Endodermal cell (in vitro differentiated cells): ENCODE measurements at regions not wholly inside any gene's neighbourhood (a gene's known extent, or its start where the extent isn't known, plus 50 kb on each side); places are given as distances from the start of the nearest gene placed in this dataset.

Experiments used
- DNase-seq: peaks from one replicate; pipeline ENCODE4 v3.0.0-alpha.2; 2017
- H3K27ac ChIP-seq: 2 replicates; pipeline ENCODE4 v1.5.1; 2013; ENCODE audit warnings: mild to moderate bottlenecking, low read depth, low read length, moderate library complexity
- H3K27me3 ChIP-seq: 2 replicates; pipeline ENCODE4 v1.6.1; 2013; ENCODE audit warnings: mild to moderate bottlenecking, low read length, moderate library complexity; ENCODE audit not compliant: insufficient read depth, control insufficient read depth, poor library complexity, severe bottlenecking
- H3K36me3 ChIP-seq: 2 replicates; pipeline ENCODE4 v1.7.0; 2013; ENCODE audit warnings: mild to moderate bottlenecking, low read length, moderate library complexity; ENCODE audit not compliant: control insufficient read depth, insufficient read depth
- H3K4me1 ChIP-seq: one replicate; pipeline ENCODE4 v1.7.0; 2013; ENCODE audit warnings: low read length; ENCODE audit not compliant: control insufficient read depth, insufficient read depth
- H3K4me3 ChIP-seq: 2 replicates; pipeline ENCODE4 v1.5.1; 2013; ENCODE audit warnings: mild to moderate bottlenecking, low read length, moderate library complexity
- H3K9ac ChIP-seq: 2 replicates; pipeline ENCODE4 v1.6.1; 2013; ENCODE audit warnings: mild to moderate bottlenecking, low read length, moderate library complexity; ENCODE audit not compliant: poor library complexity, severe bottlenecking; ENCODE audit errors: extremely low read depth
- H3K9me3 ChIP-seq: 2 replicates; pipeline ENCODE4 v1.6.1; 2013; ENCODE audit warnings: mild to moderate bottlenecking, low read length, moderate library complexity; ENCODE audit not compliant: control insufficient read depth
- H3K27ac Mint-ChIP-seq: 2 replicates; pipeline ENCODE4 v1.8.0; 2020; ENCODE audit warnings: mixed read lengths
- H3K27me3 Mint-ChIP-seq: 2 replicates; pipeline ENCODE4 v1.8.0; 2021; ENCODE audit warnings: mild to moderate bottlenecking, mixed read lengths; ENCODE audit not compliant: insufficient read depth
- H3K36me3 Mint-ChIP-seq: 2 replicates; pipeline ENCODE4 v1.8.0; 2020; ENCODE audit warnings: low read depth, mixed read lengths
- H3K4me1 Mint-ChIP-seq: 2 replicates; pipeline ENCODE4 v1.8.0; 2020; ENCODE audit warnings: mixed read lengths
- H3K4me3 Mint-ChIP-seq: 2 replicates; pipeline ENCODE4 v1.8.0; 2020; ENCODE audit warnings: mild to moderate bottlenecking, moderate library complexity, mixed read lengths
- H3K9me3 Mint-ChIP-seq: 2 replicates; pipeline ENCODE4 v1.8.0; 2020; ENCODE audit warnings: mild to moderate bottlenecking, mixed read lengths
- WGBS, 2 experiments: methylation state at CpG; one replicate each; pipeline versions ENCODE4 v1.1.5 to v1.1.7; 2013; ENCODE audit warnings: missing lambda C conversion rate in 2 of 2, mixed read lengths in 1 of 2; ENCODE audit not compliant: insufficient coverage in 1 of 2, insufficient read length in 1 of 2; 5-methylcytosine and 5-hydroxymethylcytosine counted together
- TF ChIP-seq, protein P1 (sequence below): fragments of 200-600 bp; sonication (generic); conservative IDR thresholded peaks from 2 replicates; pipeline ENCODE4 v1.5.0; 2021; ENCODE audit warnings: antibody characterized with exemption, mild to moderate bottlenecking

DNA sequence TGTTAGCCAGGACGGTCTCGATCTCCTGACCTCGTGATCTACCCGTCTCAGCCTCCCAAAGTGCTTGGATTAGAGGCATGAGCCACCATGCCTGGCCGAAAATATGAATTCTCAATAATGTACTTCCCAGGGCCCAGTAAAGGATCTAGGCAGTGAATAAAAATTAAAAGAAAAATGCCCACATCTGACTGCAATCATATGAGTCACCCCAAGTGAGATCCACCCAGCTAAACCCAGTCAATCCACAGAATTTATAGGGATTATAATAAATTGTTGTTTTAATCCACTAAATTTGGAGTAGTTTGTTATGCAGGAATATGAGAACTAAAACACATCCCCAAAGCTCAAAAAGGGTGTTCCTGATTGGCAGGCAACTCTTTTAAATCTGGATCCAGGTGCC is 93.5 kb upstream of the STK39 start:
- TF ChIP-seq, protein P1, sequence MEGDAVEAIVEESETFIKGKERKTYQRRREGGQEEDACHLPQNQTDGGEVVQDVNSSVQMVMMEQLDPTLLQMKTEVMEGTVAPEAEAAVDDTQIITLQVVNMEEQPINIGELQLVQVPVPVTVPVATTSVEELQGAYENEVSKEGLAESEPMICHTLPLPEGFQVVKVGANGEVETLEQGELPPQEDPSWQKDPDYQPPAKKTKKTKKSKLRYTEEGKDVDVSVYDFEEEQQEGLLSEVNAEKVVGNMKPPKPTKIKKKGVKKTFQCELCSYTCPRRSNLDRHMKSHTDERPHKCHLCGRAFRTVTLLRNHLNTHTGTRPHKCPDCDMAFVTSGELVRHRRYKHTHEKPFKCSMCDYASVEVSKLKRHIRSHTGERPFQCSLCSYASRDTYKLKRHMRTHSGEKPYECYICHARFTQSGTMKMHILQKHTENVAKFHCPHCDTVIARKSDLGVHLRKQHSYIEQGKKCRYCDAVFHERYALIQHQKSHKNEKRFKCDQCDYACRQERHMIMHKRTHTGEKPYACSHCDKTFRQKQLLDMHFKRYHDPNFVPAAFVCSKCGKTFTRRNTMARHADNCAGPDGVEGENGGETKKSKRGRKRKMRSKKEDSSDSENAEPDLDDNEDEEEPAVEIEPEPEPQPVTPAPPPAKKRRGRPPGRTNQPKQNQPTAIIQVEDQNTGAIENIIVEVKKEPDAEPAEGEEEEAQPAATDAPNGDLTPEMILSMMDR = no peak

DNA sequence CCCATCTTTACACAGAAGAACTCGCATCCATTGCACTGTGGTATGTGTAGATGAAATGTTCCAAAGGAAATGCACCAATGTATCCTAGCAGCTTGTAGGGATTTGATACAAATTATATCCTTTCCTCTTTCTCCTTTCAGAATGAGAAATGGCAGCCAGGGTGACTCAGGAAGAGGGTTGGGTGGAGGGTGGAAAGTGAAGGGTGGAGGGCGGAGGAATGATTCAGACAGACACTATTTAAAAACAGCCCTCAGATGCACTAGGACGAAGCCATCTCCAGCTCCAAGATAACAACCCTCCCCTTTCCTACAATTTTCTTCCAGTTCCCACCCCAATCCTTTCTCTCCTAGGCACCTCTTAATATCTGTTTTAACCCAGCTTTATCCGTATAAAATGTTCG is 96.2 kb upstream of the STK39 start:
- H3K27ac ChIP-seq = no peak overlapping the region
- Mint-ChIP-seq H3K9me3 (peaks cover 8% of the 10 kb centered on the region), H3K36me3 (no peaks in the 10 kb centered on the region), H3K4me1 (peaks cover 16% of the 10 kb centered on the region), H3K27me3 (no peaks in the 10 kb centered on the region), H3K4me3 (no peak overlapping the region), H3K27ac (no peak overlapping the region)
- TF ChIP-seq, protein P1 = no peak
- DNase-seq = no peak
- peaks cover 9% of the 10 kb centered on the region for H3K9me3 ChIP-seq
- H3K9ac ChIP-seq = no peak overlapping the region
- no peaks in the 10 kb centered on the region for H3K4me1 ChIP-seq
- H3K36me3 ChIP-seq = no peaks in the 10 kb centered on the region
- H3K4me3 ChIP-seq = no peak overlapping the region
- H3K27me3 ChIP-seq = no peaks in the 10 kb centered on the region
- 88 to 100% methylated on average over 4 of the region's 5 CpGs for WGBS, 2 experiments

More for the DNA sequence above, 93.5 kb upstream of the STK39 start:
- WGBS, 2 experiments = 91 to 98% methylated on average over 5 of the region's 5 CpGs
- peaks cover 3% of the 10 kb centered on the region for H3K4me1 Mint-ChIP-seq
- no peak overlapping the region for H3K9ac ChIP-seq
- no peaks in the 10 kb centered on the region for H3K36me3 Mint-ChIP-seq
- no peaks in the 10 kb centered on the region for H3K27me3 Mint-ChIP-seq
- H3K9me3 ChIP-seq = peaks cover 4% of the 10 kb centered on the region
- no peaks in the 10 kb centered on the region for H3K4me1 ChIP-seq
- DNase-seq = no peak
- no peaks in the 10 kb centered on the region for H3K27me3 ChIP-seq
- H3K4me3 Mint-ChIP-seq = no peak overlapping the region
- no peak overlapping the region for H3K27ac Mint-ChIP-seq
- no peak overlapping the region for H3K27ac ChIP-seq
- no peak overlapping the region for H3K4me3 ChIP-seq
- H3K36me3 ChIP-seq = no peaks in the 10 kb centered on the region
- peaks cover 3% of the 10 kb centered on the region for H3K9me3 Mint-ChIP-seq

DNA sequence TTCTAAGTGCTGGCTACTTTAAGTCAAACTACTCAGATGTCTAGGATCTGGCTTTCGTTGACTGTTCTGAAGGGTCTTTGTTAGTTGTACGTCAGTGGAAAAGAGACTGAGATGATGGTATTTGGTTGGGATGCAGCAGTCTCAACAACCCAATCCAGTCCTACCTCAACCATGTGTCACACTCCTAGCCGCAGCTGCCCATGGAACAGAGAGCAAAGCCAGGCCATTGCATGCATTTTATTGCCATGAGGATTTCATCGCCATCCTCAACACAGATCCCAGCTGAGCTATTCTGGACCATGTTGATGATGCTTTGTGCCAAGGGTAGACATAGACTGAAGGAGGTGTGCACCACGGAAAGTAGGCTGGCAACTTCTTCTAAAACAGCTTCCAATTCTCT is 97.3 kb upstream of the STK39 start:
- Mint-ChIP-seq H3K4me1 (peaks cover 18% of the 10 kb centered on the region), H3K36me3 (no peaks in the 10 kb centered on the region), H3K27ac (no peak overlapping the region), H3K9me3 (peaks cover 8% of the 10 kb centered on the region), H3K27me3 (no peaks in the 10 kb centered on the region), H3K4me3 (no peak overlapping the region)
- TF ChIP-seq, protein P1 = no peak
- Histone ChIP-seq H3K4me1 (no peaks in the 10 kb centered on the region), H3K36me3 (no peaks in the 10 kb centered on the region), H3K27me3 (no peaks in the 10 kb centered on the region), H3K9me3 (peaks cover 9% of the 10 kb centered on the region), H3K27ac (no peak overlapping the region), H3K4me3 (no peak overlapping the region), H3K9ac (no peak overlapping the region)
- no peak for DNase-seq
- 88 to 95% methylated on average over 1 to 5 of the region's 5 CpGs for WGBS, 2 experiments
